ENCODE measurements at regions not wholly inside any gene's neighbourhood (a gene's known extent, or its start where the extent isn't known, plus 50 kb on each side); places are given as distances from the start of the nearest gene placed in this dataset.

DNA sequence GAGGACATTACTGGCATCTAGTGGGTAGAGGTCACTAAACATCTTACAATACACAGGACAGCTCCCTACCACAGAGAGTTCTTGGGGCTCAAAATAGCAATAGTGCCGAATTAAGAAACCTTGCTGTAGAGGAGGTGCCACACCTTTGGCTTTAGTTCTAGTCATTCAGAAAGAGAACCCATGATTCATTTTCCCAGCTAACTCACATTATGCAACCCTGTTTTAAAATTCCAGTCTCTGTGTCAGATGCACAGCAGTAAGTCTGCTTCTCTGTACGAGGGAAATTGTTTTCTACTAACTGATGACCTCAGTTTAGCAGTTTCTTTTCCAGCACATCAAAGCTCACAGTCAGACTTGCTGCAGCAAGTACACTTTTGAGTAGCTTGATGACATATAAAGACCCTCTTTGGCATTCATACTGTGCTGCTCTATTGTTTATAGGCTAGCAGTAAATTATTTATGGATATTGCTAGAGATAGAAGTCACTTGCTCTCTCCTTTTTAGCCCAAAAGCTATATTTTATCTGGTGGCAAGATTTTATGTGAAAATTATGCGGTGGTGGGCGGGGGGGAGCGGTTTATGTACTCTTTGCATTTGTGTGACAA lies 487.8 kb upstream of the MAGEB18 start (continued):
- TF ChIP-seq HIC1 (tag by site-specific recombination; IDR thresholded peaks at IDR 0.05) (no peak), ZNF776 (tag by site-specific recombination; IDR thresholded peaks at IDR 0.05; ENCODE audit: borderline replicate concordance) (no peak), ZBTB11 (tag by site-specific recombination; conservative IDR thresholded peaks at IDR 0.05; ENCODE audit: low read depth) (no peak), HOXA7 (CRISPR knock-in tag; IDR thresholded peaks at IDR 0.05; ENCODE audit: borderline replicate concordance) (no peak)
- TF ChIP-seq, protein P1, sequence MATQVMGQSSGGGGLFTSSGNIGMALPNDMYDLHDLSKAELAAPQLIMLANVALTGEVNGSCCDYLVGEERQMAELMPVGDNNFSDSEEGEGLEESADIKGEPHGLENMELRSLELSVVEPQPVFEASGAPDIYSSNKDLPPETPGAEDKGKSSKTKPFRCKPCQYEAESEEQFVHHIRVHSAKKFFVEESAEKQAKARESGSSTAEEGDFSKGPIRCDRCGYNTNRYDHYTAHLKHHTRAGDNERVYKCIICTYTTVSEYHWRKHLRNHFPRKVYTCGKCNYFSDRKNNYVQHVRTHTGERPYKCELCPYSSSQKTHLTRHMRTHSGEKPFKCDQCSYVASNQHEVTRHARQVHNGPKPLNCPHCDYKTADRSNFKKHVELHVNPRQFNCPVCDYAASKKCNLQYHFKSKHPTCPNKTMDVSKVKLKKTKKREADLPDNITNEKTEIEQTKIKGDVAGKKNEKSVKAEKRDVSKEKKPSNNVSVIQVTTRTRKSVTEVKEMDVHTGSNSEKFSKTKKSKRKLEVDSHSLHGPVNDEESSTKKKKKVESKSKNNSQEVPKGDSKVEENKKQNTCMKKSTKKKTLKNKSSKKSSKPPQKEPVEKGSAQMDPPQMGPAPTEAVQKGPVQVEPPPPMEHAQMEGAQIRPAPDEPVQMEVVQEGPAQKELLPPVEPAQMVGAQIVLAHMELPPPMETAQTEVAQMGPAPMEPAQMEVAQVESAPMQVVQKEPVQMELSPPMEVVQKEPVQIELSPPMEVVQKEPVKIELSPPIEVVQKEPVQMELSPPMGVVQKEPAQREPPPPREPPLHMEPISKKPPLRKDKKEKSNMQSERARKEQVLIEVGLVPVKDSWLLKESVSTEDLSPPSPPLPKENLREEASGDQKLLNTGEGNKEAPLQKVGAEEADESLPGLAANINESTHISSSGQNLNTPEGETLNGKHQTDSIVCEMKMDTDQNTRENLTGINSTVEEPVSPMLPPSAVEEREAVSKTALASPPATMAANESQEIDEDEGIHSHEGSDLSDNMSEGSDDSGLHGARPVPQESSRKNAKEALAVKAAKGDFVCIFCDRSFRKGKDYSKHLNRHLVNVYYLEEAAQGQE (tag by site-specific recombination; IDR thresholded peaks at IDR 0.05) = no peak
- TF ChIP-seq, protein P2, sequence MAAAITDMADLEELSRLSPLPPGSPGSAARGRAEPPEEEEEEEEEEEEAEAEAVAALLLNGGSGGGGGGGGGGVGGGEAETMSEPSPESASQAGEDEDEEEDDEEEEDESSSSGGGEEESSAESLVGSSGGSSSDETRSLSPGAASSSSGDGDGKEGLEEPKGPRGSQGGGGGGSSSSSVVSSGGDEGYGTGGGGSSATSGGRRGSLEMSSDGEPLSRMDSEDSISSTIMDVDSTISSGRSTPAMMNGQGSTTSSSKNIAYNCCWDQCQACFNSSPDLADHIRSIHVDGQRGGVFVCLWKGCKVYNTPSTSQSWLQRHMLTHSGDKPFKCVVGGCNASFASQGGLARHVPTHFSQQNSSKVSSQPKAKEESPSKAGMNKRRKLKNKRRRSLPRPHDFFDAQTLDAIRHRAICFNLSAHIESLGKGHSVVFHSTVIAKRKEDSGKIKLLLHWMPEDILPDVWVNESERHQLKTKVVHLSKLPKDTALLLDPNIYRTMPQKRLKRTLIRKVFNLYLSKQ (tag by site-specific recombination; IDR thresholded peaks at IDR 0.05; ENCODE audit: borderline replicate concordance) = no peak

DNA sequence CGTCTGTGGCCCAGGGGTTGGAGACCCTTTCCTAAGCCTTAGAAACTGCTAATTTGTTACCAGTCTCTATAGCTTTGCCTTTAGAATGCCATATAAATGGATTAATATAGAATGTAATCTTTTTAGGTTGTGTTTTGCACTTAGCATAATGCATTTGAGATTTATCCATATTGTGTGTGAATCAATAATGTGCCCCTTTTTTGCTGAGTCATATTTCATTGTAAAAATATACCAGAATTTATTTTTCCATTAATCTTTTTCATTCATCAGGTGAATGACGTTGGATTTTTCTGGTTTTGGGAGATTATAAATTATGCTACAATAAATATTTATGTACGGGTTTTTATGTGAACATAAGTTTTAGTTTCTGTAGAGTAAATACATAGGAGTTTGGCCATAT lies 478.8 kb upstream of the MAGEB18 start:
- ChIA-PET POLR2A (no interaction called here), CTCF (no interaction called here)
- no peak overlapping the region for H3K27ac ChIP-seq (ENCODE audit: extremely low read depth, low read depth, low read length)
- no peaks in the 10 kb centered on the region for H3K4me1 ChIP-seq (ENCODE audit: control insufficient read depth, insufficient read depth, low read length)
- H3K4me3 ChIP-seq (ENCODE audit: low read depth, low read length) = no peak overlapping the region
- no peaks in the 10 kb centered on the region for H3K36me3 ChIP-seq (ENCODE audit: control insufficient read depth in 2 of 2, insufficient read depth in 1 of 2, low read length in 2 of 2)
- no peaks in the 10 kb centered on the region for H3K9me3 ChIP-seq (ENCODE audit: control insufficient read depth, insufficient read depth, low read depth, low read length)
- TF ChIP-seq, protein P2 (tag by site-specific recombination; IDR thresholded peaks at IDR 0.05; ENCODE audit: borderline replicate concordance) = no peak
- TF ChIP-seq ZNF26 (tag by site-specific recombination; IDR thresholded peaks at IDR 0.05) (no peak), ZNF544 (tag by site-specific recombination; IDR thresholded peaks at IDR 0.05) (no peak), ZFP69B (tag by site-specific recombination; IDR thresholded peaks at IDR 0.05) (no peak), ZNF843 (tag by site-specific recombination; IDR thresholded peaks at IDR 0.05) (no peak), ZBTB44 (tag by site-specific recombination; IDR thresholded peaks at IDR 0.05) (no peak), ZNF513 (tag by site-specific recombination; IDR thresholded peaks at IDR 0.05) (no peak), ZNF416 (tag by site-specific recombination; IDR thresholded peaks at IDR 0.05) (no peak)

All from HEK293 (cell line).